ENCODE measurements at regions not wholly inside any gene's neighbourhood (a gene's known extent, or its start where the extent isn't known, plus 50 kb on each side); places are given as distances from the start of the nearest gene placed in this dataset.

DNA sequence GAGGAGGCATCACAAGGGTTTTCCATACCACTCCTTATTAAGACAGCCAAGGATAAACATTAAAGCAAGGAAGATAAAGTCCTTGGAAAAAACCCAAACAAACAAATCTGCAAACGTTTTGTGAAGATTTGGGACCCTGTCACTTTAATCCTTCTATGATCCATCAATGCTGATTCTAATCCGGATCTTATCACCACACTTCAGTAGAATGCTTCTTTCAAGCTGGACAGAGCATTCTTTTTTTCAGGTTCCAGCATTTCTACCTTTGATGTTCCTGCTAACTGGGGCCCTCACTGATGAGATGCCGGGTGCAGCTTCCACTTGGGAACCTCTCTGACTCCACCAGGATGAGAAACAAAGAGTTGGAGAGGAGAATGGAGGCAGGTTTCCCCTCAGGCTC is 132.8 kb upstream of the SHB start (continued):
- TF ChIP-seq, protein P1, sequence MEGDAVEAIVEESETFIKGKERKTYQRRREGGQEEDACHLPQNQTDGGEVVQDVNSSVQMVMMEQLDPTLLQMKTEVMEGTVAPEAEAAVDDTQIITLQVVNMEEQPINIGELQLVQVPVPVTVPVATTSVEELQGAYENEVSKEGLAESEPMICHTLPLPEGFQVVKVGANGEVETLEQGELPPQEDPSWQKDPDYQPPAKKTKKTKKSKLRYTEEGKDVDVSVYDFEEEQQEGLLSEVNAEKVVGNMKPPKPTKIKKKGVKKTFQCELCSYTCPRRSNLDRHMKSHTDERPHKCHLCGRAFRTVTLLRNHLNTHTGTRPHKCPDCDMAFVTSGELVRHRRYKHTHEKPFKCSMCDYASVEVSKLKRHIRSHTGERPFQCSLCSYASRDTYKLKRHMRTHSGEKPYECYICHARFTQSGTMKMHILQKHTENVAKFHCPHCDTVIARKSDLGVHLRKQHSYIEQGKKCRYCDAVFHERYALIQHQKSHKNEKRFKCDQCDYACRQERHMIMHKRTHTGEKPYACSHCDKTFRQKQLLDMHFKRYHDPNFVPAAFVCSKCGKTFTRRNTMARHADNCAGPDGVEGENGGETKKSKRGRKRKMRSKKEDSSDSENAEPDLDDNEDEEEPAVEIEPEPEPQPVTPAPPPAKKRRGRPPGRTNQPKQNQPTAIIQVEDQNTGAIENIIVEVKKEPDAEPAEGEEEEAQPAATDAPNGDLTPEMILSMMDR (IDR thresholded peaks at IDR 0.05; ENCODE audit: control extremely low read depth in 1 of 3, insufficient read depth in 1 of 3, low read depth in 1 of 3, low read length in 3 of 3): no peak

All from H1 (cell line).